Peyer's patch (tissue), 4 donors: ENCODE measurements at regions not wholly inside any gene's neighbourhood (a gene's known extent, or its start where the extent isn't known, plus 50 kb on each side); places are given as distances from the start of the nearest gene placed in this dataset.

Experiments
- DNase-seq, 3 donors: peaks; one replicate each; pipeline ENCODE4 v3.0.0-alpha.2; 2017 to 2019
- H3K27ac ChIP-seq, 4 donors: fragments of 200-600 bp; sonication (generic); one replicate each; pipeline ENCODE4 v1.5.1; 2016 to 2019
- H3K27me3 ChIP-seq, 2 donors: fragments of 200-600 bp; sonication (generic); one replicate each; pipeline ENCODE4 v1.5.1; 2019
- H3K36me3 ChIP-seq, 3 donors: fragments of 200-600 bp; sonication (generic); one replicate each; pipeline ENCODE4 v1.5.1; 2016 to 2019
- H3K4me1 ChIP-seq, 4 donors: fragments of 200-600 bp; sonication (generic); one replicate each; pipeline ENCODE4 v1.5.1; 2016 to 2019
- H3K4me3 ChIP-seq, 4 donors: fragments of 200-600 bp; sonication (generic); 1 replicate in 3 of 4; 2 replicates in 1 of 4; pipeline ENCODE4 v1.5.1; 2016 to 2019; ENCODE audit warnings: mild to moderate bottlenecking in 1 of 4
- H3K9me3 ChIP-seq, 4 donors: fragments of 200-600 bp; sonication (generic); one replicate each; pipeline ENCODE4 v1.5.1; 2016 to 2019; ENCODE audit warnings: mild to moderate bottlenecking in 1 of 4
- CTCF ChIP-seq, 6 experiments: fragments of 450-650 bp in 4 of 6; fragments of 200-600 bp in 2 of 6; sonication (generic) in 1 of 6; IDR thresholded peaks; one replicate each; pipeline ENCODE4 v1.5.1; 2017 to 2019; ENCODE audit warnings: antibody characterized with exemption in 6 of 6, mild to moderate bottlenecking in 3 of 6, moderate library complexity in 1 of 6
- POLR2A ChIP-seq, 2 donors: fragments of 450-650 bp; IDR thresholded peaks; one replicate each; pipeline ENCODE4 v1.5.1; 2017; ENCODE audit warnings: antibody characterized with exemption in 2 of 2, mild to moderate bottlenecking in 2 of 2, moderate library complexity in 2 of 2

DNA sequence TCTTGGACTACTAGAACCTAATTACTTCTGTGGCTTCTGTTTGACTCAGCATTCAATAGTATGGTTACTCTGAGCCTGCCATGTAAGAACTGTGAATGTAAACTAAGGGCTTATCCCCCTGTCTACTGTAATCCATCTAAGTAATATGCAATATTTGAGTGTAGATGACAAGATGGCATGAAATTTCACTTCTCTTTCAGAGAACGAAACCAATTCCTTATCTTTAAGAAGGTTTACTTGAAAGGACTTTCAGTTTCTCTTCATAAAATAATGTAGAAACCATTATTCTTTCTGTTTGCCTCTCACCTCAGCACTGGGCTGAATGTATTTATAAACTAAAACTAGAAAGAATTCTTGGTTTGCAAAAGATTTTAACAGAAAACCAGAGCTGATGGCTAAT is 60.4 kb upstream of the ARID2 start:
- Histone ChIP-seq H3K4me1 (peaks cover 0 to 9% (median 7%) of the 10 kb centered on the region in 4 donors), H3K9me3 (no peaks in the 10 kb centered on the region), H3K36me3 (no peaks in the 10 kb centered on the region), H3K4me3 (peak overlapping the region in 1 of 4 donors; percentile 16), H3K27me3 (no peaks in the 10 kb centered on the region), H3K27ac (peak overlapping the region; percentile 3 to 45 (median 34))
- TF ChIP-seq POLR2A (IDR thresholded peaks at IDR 0.05) (no peak), CTCF (IDR thresholded peaks at IDR 0.05) (no peak)
- DNase-seq: no peak

DNA sequence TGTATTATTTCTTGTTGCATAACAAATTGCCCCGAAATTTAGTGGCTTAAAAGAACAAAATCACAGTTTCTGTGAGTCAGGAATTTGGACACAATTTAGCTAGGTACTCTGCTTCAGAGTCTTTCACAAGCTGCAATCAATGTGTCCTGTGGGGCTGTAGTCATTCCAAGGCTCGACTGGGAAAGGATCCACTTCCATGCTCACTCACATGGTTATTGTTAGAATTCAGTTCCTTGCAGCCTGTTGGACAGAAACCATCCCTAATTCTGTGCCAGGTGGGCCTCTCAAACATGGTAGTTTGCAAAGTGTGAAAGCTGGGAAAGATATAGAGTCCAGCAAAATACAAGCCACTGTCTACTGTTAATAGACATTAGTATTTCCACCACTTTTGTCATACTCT is 59.7 kb upstream of the ARID2 start:
- H3K36me3 ChIP-seq: no peaks in the 10 kb centered on the region
- no peak overlapping the region for H3K4me3 ChIP-seq
- H3K4me1 ChIP-seq: peaks cover 0 to 9% (median 7%) of the 10 kb centered on the region in 4 donors
- no peaks in the 10 kb centered on the region for H3K9me3 ChIP-seq
- DNase-seq: no peak
- TF ChIP-seq POLR2A (IDR thresholded peaks at IDR 0.05) (no peak), CTCF (IDR thresholded peaks at IDR 0.05) (no peak)
- H3K27ac ChIP-seq: peak overlapping the region in 3 of 4 donors; percentile 3 to 45 (median 17)
- no peaks in the 10 kb centered on the region for H3K27me3 ChIP-seq

GRCh38 chr12:45670346-45671065 is 59.0 kb upstream of the ARID2 start:
- peaks cover 0 to 9% (median 7%) of the 10 kb centered on the region in 4 donors for H3K4me1 ChIP-seq
- peak overlapping the region in 1 of 4 donors; percentile 11 for H3K27ac ChIP-seq
- no peaks in the 10 kb centered on the region for H3K36me3 ChIP-seq
- no peak for DNase-seq
- H3K4me3 ChIP-seq: no peak overlapping the region
- H3K27me3 ChIP-seq: no peaks in the 10 kb centered on the region
- H3K9me3 ChIP-seq: no peaks in the 10 kb centered on the region
- TF ChIP-seq POLR2A (IDR thresholded peaks at IDR 0.05) (no peak), CTCF (IDR thresholded peaks at IDR 0.05) (no peak)

GRCh38 chr12:45671254-45671653 is 58.3 kb upstream of the ARID2 start:
- Histone ChIP-seq H3K4me3 (no peak overlapping the region), H3K4me1 (peaks cover 0 to 9% (median 7%) of the 10 kb centered on the region in 4 donors), H3K9me3 (no peaks in the 10 kb centered on the region), H3K36me3 (no peaks in the 10 kb centered on the region), H3K27me3 (no peaks in the 10 kb centered on the region), H3K27ac (no peak overlapping the region)
- TF ChIP-seq POLR2A (IDR thresholded peaks at IDR 0.05) (no peak), CTCF (IDR thresholded peaks at IDR 0.05) (no peak)
- no peak for DNase-seq

- DNase-seq: peak in 1 of 3 donors; percentile 48
- no peaks in the 10 kb centered on the region for H3K27me3 ChIP-seq
- no peak overlapping the region for H3K27ac ChIP-seq
- no peak overlapping the region for H3K4me3 ChIP-seq
- peaks cover 0 to 7% (median 4%) of the 10 kb centered on the region in 4 donors for H3K4me1 ChIP-seq
- no peaks in the 10 kb centered on the region for H3K36me3 ChIP-seq
- no peaks in the 10 kb centered on the region for H3K9me3 ChIP-seq
- TF ChIP-seq POLR2A (IDR thresholded peaks at IDR 0.05): no peak
- no peak for TF ChIP-seq CTCF (IDR thresholded peaks at IDR 0.05)
Measured at GRCh38 chr12:45674181-45674977, 55.1 kb upstream of the ARID2 start.
